KMS-11 (cell line): ENCODE measurements at regions not wholly inside any gene's neighbourhood (a gene's known extent, or its start where the extent isn't known, plus 50 kb on each side); places are given as distances from the start of the nearest gene placed in this dataset.

Experiments
- H2AFZ ChIP-seq: fragments of 200-600 bp; sonication (generic); 2 replicates; pipeline ENCODE4 v1.6.1; 2016; ENCODE audit warnings: antibody characterized with exemption, mixed run types, low read depth
- H3K27ac ChIP-seq: fragments of 200-600 bp; sonication (generic); 2 replicates; pipeline ENCODE4 v1.6.1; 2016; ENCODE audit warnings: mild to moderate bottlenecking, mixed run types
- H3K27me3 ChIP-seq: fragments of 200-600 bp; sonication (generic); 2 replicates; pipeline ENCODE4 v1.6.1; 2017; ENCODE audit warnings: mild to moderate bottlenecking, low read depth, mixed run types, moderate library complexity; ENCODE audit not compliant: insufficient read depth
- H3K36me3 ChIP-seq: fragments of 200-600 bp; sonication (generic); 2 replicates; pipeline ENCODE4 v1.6.1; 2017; ENCODE audit warnings: mild to moderate bottlenecking, mixed run types; ENCODE audit not compliant: insufficient read depth
- H3K4me1 ChIP-seq: fragments of 200-600 bp; sonication (generic); 2 replicates; pipeline ENCODE4 v1.6.1; 2016; ENCODE audit warnings: mild to moderate bottlenecking, low read depth, mixed run types; ENCODE audit not compliant: poor library complexity, severe bottlenecking
- H3K4me2 ChIP-seq: fragments of 200-600 bp; sonication (generic); 2 replicates; pipeline ENCODE4 v1.7.0; 2016; ENCODE audit warnings: mild to moderate bottlenecking, mixed run types
- H3K4me3 ChIP-seq: fragments of 200-600 bp; sonication (generic); IDR thresholded peaks from 2 replicates; pipeline ENCODE4 v1.6.1; 2017; ENCODE audit warnings: low read depth, low read length, mixed read lengths; ENCODE audit not compliant: insufficient read depth
- H3K79me2 ChIP-seq: fragments of 200-600 bp; sonication (generic); 2 replicates; pipeline ENCODE4 v1.6.1; 2016; ENCODE audit warnings: low read depth, mixed run types; ENCODE audit not compliant: insufficient read depth
- H3K9ac ChIP-seq: fragments of 200-600 bp; sonication (generic); 2 replicates; pipeline ENCODE4 v1.6.1; 2016; ENCODE audit warnings: mild to moderate bottlenecking, mixed run types
- H4K20me1 ChIP-seq: fragments of 200-600 bp; sonication (generic); 2 replicates; pipeline ENCODE4 v1.6.1; 2016; ENCODE audit warnings: mild to moderate bottlenecking, mixed run types; ENCODE audit not compliant: insufficient read depth
- TF ChIP-seq, protein P1 (sequence below): fragments of 200-600 bp; sonication (generic); conservative IDR thresholded peaks from 2 replicates; pipeline ENCODE4 v1.6.1; 2017; ENCODE audit warnings: low read depth, mild to moderate bottlenecking, antibody characterized with exemption, low read length, moderate library complexity, mixed read lengths

DNA sequence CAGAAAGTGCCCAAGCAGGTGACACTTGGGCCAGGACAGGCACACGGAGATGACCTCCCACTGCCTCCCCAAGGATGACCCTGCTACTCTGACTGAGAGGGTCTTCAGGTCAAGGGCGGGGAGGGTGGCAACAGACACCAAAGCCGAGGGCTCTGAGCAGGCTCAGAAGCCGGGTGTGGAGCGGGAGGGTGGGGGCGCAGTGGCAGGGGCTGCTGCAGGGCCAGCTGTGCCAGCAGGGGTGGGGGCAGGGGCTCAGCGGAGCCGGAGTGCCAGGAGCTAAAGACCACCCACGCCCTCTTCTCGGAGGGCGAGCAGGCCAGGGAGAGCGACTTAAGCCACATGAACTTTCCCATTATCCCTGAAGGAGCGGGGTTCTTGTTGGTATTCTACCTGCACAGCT is 93.3 kb upstream of the MBOAT2 start:
- H3K4me3 ChIP-seq: no peak overlapping the region
- TF ChIP-seq, protein P1, sequence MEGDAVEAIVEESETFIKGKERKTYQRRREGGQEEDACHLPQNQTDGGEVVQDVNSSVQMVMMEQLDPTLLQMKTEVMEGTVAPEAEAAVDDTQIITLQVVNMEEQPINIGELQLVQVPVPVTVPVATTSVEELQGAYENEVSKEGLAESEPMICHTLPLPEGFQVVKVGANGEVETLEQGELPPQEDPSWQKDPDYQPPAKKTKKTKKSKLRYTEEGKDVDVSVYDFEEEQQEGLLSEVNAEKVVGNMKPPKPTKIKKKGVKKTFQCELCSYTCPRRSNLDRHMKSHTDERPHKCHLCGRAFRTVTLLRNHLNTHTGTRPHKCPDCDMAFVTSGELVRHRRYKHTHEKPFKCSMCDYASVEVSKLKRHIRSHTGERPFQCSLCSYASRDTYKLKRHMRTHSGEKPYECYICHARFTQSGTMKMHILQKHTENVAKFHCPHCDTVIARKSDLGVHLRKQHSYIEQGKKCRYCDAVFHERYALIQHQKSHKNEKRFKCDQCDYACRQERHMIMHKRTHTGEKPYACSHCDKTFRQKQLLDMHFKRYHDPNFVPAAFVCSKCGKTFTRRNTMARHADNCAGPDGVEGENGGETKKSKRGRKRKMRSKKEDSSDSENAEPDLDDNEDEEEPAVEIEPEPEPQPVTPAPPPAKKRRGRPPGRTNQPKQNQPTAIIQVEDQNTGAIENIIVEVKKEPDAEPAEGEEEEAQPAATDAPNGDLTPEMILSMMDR: no peak
- no peaks in the 10 kb centered on the region for H3K4me1 ChIP-seq
- no peaks in the 10 kb centered on the region for H4K20me1 ChIP-seq
- H3K27me3 ChIP-seq: no peaks in the 10 kb centered on the region
- no peaks in the 10 kb centered on the region for H3K79me2 ChIP-seq
- no peak overlapping the region for H3K9ac ChIP-seq
- H3K36me3 ChIP-seq: no peaks in the 10 kb centered on the region
- no peak overlapping the region for H3K4me2 ChIP-seq
- H3K27ac ChIP-seq: no peak overlapping the region
- H2AFZ ChIP-seq: no peak overlapping the region

DNA sequence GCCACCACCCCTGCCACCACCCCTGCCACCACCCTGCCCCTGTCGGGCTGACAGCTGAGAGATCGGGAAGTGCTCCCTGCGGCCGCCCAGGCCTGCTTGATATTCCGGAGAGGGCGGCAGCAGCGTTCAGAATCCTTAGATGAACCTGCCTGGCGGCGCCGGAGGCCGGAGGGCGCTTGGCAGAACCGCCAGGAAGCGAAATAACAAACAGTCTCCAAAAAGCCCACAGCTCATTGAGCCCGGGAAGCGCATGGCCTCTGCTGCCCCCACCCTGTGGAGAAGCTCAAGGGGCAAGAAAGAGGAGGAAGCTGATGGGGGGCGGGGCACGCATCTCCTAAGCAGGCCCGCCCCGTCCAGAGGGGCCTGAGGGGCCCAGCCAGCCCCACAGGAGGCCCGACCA is 92.2 kb upstream of the MBOAT2 start:
- H3K4me3 ChIP-seq: no peak overlapping the region
- H3K9ac ChIP-seq: no peak overlapping the region
- no peaks in the 10 kb centered on the region for H4K20me1 ChIP-seq
- no peak overlapping the region for H3K27ac ChIP-seq
- no peaks in the 10 kb centered on the region for H3K4me1 ChIP-seq
- TF ChIP-seq, protein P1: no peak
- H3K36me3 ChIP-seq: no peaks in the 10 kb centered on the region
- H3K79me2 ChIP-seq: no peaks in the 10 kb centered on the region
- H2AFZ ChIP-seq: no peak overlapping the region
- no peak overlapping the region for H3K4me2 ChIP-seq
- no peaks in the 10 kb centered on the region for H3K27me3 ChIP-seq

DNA sequence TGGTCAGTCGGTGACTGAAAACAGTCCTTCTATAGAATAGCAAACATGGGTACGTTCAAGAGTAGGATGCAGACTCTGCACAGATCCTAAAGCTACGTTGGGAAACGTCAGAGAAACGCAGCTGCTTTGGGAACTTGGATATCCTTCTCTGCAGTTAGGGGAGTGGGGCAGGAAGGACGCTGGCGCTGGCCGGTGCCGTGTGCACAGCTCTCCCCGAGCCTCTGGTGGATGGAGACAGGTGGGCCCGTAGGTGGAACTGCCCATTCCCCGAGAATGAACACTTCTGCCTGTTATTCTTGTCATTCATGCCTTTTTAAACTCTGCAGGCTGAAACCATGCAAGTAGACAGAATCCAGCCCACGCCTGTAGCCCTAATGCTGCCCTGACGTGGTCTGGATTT is 91.7 kb upstream of the MBOAT2 start:
- no peak overlapping the region for H3K4me2 ChIP-seq
- H4K20me1 ChIP-seq: no peaks in the 10 kb centered on the region
- H3K4me1 ChIP-seq: no peaks in the 10 kb centered on the region
- no peak overlapping the region for H3K9ac ChIP-seq
- no peak overlapping the region for H3K27ac ChIP-seq
- TF ChIP-seq, protein P1: no peak
- H3K79me2 ChIP-seq: no peaks in the 10 kb centered on the region
- H2AFZ ChIP-seq: no peak overlapping the region
- no peak overlapping the region for H3K4me3 ChIP-seq
- no peaks in the 10 kb centered on the region for H3K27me3 ChIP-seq
- no peaks in the 10 kb centered on the region for H3K36me3 ChIP-seq

DNA sequence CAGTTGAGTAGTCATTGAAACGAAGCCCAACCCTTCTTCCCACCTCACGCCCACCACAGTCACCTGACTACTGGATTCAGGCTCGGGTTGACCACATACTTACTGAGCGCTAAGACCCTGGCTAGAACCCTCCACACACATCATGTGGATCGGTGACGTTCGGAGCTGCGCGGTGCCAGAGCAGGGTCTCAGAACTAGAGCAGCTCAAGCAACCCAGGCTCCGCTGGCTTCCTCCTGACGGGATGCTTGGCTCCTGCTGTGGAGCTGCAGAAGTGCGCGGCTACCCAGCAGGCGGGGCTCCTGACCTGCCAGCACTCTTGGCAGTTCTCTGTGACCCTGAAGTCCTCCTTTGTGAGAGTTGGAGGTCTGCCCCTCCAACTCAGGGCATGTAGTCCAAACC is 90.6 kb upstream of the MBOAT2 start:
- TF ChIP-seq, protein P1: no peak
- H3K79me2 ChIP-seq: no peaks in the 10 kb centered on the region
- H3K27ac ChIP-seq: no peak overlapping the region
- H4K20me1 ChIP-seq: no peaks in the 10 kb centered on the region
- no peak overlapping the region for H3K9ac ChIP-seq
- no peak overlapping the region for H3K4me2 ChIP-seq
- no peaks in the 10 kb centered on the region for H3K27me3 ChIP-seq
- H3K4me3 ChIP-seq: no peak overlapping the region
- no peaks in the 10 kb centered on the region for H3K36me3 ChIP-seq
- no peaks in the 10 kb centered on the region for H3K4me1 ChIP-seq
- H2AFZ ChIP-seq: no peak overlapping the region

DNA sequence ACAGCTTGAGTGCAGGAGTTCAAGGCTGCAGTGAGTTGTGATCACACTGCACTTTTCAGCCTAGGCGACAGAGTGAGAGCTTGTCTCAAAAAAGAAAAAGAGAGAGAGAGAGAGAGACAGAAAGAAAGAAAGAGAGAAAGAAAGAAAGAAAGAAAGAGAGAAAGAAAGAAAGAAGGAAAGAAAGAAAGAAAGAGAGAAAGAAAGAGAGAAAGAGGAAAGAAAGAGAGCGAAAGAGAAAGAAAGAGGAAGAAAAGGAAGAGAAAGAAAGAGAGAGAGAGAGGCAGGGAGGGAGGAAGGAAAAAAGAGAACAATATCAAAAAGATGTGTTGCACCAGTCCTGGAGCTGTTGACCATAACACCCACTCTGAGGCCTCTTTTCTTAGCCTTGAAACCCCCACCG is 89.8 kb upstream of the MBOAT2 start:
- Histone ChIP-seq H3K27me3 (no peaks in the 10 kb centered on the region), H2AFZ (no peak overlapping the region), H3K4me1 (no peaks in the 10 kb centered on the region), H3K4me3 (no peak overlapping the region), H3K9ac (no peak overlapping the region), H3K79me2 (no peaks in the 10 kb centered on the region), H4K20me1 (no peaks in the 10 kb centered on the region), H3K36me3 (no peaks in the 10 kb centered on the region), H3K27ac (no peak overlapping the region), H3K4me2 (no peak overlapping the region)
- TF ChIP-seq, protein P1: no peak
